ENCODE measurements at regions not wholly inside any gene's neighbourhood (a gene's known extent, or its start where the extent isn't known, plus 50 kb on each side); places are given as distances from the start of the nearest gene placed in this dataset.
"Not testable (repeated sequence)": the region's sequence is repeated elsewhere in the genome, so short reads cannot be mapped to it uniquely, and the experiment has no call there.

DNA sequence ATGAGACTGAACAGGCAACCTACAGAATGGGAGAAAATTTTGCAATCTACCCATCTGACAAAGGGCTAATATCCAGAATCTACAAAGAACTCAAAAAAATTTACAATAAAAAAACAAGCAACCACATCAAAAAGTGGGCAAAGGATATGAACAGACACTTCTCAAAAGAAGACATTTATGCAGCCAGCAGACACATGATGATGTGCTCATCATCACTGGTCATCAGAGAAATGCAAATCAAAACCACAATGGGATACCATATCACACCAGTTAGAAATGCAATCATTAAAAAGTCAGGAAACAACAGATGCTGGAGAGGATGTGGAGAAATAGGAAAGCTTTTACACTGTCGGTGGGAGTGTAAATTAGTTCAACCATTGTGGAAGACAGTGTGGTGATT lies 51.7 kb upstream of the PAXBP1 start:
- DNase-seq (ENCODE audit: low read depth): not testable (repeated sequence)

DNA sequence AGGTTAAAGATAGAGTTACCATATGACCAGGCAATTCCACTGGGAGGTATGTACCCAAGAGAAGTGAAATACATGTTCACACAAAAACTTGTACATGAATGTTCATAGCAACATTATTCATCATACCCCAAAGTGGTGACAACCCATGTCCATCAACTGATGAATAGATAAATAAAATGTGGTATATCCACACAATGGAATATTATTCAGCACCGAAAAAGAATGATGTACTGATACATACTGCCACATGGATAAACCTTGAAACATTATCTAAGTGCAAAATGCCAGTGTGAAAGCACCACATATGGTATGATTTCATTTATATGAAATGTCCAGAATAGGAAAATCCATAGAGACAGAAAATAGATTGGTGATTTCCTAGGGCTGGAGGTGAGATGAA lies 53.4 kb upstream of the PAXBP1 start:
- no peak for DNase-seq (ENCODE audit: low read depth)
- TF ChIP-seq, protein P1, sequence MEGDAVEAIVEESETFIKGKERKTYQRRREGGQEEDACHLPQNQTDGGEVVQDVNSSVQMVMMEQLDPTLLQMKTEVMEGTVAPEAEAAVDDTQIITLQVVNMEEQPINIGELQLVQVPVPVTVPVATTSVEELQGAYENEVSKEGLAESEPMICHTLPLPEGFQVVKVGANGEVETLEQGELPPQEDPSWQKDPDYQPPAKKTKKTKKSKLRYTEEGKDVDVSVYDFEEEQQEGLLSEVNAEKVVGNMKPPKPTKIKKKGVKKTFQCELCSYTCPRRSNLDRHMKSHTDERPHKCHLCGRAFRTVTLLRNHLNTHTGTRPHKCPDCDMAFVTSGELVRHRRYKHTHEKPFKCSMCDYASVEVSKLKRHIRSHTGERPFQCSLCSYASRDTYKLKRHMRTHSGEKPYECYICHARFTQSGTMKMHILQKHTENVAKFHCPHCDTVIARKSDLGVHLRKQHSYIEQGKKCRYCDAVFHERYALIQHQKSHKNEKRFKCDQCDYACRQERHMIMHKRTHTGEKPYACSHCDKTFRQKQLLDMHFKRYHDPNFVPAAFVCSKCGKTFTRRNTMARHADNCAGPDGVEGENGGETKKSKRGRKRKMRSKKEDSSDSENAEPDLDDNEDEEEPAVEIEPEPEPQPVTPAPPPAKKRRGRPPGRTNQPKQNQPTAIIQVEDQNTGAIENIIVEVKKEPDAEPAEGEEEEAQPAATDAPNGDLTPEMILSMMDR (conservative IDR thresholded peaks at IDR 0.05; ENCODE audit: low read depth, low read length): no peak
- H3K4me3 ChIP-seq (ENCODE audit: low read depth, low read length): no peak overlapping the region

More for the DNA sequence above, 51.7 kb upstream of the PAXBP1 start:
- H3K4me3 ChIP-seq (ENCODE audit: low read depth, low read length): not testable (repeated sequence)

DNA sequence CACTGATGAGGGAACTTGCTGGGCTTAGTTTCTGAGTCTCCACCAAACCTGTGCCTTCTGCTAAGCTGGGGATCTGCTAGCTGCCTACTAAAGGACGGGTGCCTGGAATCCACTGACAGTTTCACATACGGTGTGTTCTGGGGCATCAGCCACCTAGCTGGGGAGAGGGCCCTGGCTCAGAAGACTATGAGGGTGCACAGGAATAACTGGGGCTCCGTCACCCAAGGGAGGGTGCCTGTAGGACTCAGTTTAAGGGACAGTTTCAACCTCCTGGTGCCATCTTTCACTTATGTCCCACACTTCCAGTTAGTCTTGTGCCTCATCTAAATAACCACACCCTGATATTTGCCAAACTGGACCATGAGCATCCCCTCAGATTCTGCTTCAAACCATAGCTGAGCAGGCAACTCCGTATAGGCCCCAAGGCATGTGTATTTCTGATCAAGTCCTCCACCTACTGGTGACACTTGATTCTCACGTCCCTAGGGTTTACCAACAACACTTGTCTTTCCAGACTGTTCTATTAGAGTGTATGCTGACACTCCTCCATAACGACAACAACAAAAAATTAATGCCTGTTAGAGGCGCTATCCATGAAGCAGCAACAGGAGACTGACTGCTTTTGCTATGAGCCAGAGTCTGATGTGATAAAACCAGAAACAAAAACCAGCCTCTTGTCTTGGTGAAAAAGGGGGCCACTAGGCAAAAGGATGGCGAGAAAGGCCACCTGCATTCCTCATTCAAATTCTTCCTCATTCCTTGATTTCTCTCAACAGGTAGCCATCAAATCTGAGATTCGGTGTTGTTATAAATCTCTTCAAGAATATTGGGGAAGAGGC lies 55.0 kb upstream of the PAXBP1 start:
- H3K4me3 ChIP-seq (ENCODE audit: low read depth, low read length): no peak overlapping the region
- peak; percentile 84 for DNase-seq (ENCODE audit: low read depth)
- TF ChIP-seq, protein P1 (conservative IDR thresholded peaks at IDR 0.05; ENCODE audit: low read depth, low read length): peak; percentile 73

DNA sequence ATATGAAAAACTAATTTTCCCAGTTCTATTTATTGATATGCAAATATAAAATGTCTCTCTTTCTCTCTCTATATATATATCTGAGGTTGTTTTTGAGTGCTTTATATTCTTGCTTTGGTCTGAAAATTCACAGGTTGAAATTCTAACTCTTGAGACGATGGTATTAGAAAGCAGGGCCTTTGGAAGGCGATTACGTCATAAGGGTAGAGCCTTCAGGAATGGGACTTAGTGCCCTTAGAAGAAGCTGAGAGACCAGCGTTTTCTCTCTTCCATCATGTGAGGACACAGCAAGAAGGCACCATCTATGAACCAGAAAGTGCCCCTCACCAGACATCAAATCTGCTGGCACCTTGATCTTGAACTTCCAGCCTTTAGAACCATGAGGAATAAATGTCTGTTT lies 57.4 kb upstream of the PAXBP1 start:
- no peak overlapping the region for H3K4me3 ChIP-seq (ENCODE audit: low read depth, low read length)
- no peak for DNase-seq (ENCODE audit: low read depth)
- TF ChIP-seq, protein P1 (conservative IDR thresholded peaks at IDR 0.05; ENCODE audit: low read depth, low read length): no peak

DNA sequence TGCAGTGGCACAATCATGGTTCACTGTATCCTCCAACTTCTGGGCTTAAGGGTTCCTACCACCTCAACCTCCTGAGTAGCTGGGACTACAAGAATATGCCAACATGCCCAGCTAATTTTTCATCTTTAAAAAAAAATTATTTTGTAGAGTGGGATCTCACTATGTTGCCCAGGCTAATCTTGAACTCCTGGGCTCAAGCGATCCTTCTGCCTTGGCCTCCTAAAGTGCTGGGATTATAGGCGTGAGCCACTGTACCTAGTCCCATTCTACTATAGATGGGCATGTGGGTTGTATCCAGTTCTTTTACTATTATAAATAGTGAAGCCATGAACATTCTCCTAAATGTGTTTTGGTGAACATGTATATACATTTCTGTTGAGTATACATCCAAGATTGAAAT lies 57.9 kb upstream of the PAXBP1 start:
- DNase-seq (ENCODE audit: low read depth): no peak
- no peak overlapping the region for H3K4me3 ChIP-seq (ENCODE audit: low read depth, low read length)
- TF ChIP-seq, protein P1 (conservative IDR thresholded peaks at IDR 0.05; ENCODE audit: low read depth, low read length): no peak

DNA sequence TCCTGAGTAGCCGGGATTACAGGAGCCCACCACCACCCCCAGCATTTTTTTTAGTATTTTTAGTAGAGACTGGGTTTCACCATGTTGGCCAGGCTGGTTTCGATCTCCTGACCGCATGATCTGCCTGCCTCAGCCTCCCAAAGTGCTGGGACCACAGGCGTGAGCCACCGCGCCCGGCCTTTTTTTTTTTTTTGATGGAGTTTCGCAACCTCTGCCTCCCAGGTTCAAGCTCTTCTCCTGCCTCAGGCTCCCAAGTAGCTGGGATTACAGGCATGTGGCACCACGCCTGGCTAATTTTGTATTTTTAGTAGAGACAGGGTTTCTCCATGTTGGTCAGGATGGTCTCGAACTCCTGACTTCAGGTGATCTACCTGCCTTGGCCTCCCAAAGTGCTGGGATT lies 60.2 kb upstream of the PAXBP1 start:
- not testable (repeated sequence) for H3K4me3 ChIP-seq (ENCODE audit: low read depth, low read length); DNase-seq (ENCODE audit: low read depth)

DNA sequence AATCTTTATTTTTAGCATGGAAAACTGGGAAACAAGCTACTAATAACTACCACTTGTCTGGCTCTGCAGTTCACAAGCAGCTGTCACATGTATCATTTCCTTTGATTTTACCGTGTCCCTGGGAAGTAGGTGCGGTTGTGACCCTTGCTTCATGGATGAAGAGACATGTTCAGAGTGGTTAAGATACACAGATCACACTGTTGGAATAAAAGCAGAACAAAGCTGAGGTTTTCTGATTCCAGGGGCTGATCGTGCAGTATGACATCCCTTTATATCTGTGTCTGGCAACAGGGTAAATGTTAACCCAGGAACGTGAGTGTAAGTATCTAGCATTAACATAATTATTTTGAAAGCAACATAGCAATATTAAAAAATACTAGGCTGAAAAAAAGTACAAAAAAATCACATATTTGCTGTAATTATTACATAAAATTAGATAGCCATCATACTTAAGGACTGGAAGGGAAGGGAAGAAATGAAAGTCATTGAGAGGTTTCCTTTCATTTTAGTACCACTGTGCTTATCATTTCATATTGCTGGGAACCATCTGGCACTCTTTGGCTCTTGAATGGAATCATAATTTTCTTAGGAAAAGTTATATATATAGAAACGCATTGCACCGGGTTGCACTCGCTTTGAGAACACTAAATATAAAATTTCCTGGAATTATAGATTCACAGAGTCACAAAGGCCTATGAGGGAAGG lies 62.8 kb upstream of the PAXBP1 start:
- TF ChIP-seq, protein P1 (conservative IDR thresholded peaks at IDR 0.05; ENCODE audit: low read depth, low read length): no peak
- no peak overlapping the region for H3K4me3 ChIP-seq (ENCODE audit: low read depth, low read length)
- no peak for DNase-seq (ENCODE audit: low read depth)

DNA sequence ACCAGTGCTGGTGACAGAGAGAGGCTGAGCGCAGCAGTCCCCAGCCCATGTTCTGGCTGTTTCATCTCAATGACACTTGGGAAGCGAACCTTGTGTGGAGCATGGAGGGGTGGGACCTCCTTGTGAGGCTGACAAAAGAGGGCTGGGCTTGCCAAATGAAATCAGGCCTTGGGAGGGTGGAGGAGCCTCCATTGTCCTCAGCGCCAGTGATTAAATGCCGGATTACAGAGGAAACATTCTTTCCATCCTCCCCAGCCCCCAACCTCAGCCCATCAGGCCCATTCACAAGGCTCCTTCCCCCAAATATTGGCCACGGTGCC lies 63.3 kb upstream of the PAXBP1 start:
- H3K4me3 ChIP-seq (ENCODE audit: low read depth, low read length): no peak overlapping the region

More for the DNA sequence above, 63.3 kb upstream of the PAXBP1 start:
- TF ChIP-seq, protein P1 (conservative IDR thresholded peaks at IDR 0.05; ENCODE audit: low read depth, low read length): no peak
- no peak for DNase-seq (ENCODE audit: low read depth)

Measured in choroid plexus epithelial cell (primary cell).